Left ventricle myocardium inferior (tissue), 1 donor: ENCODE measurements at regions not wholly inside any gene's neighbourhood (a gene's known extent, or its start where the extent isn't known, plus 50 kb on each side); places are given as distances from the start of the nearest gene placed in this dataset.

Experiments used
- DNase-seq: peaks from one replicate; pipeline ENCODE4 v3.0.0-alpha.2; 2020
- H3K27ac ChIP-seq: fragments of 200-600 bp; replicated peaks from 2 replicates; pipeline ENCODE4 v1.8.0; 2021
- H3K27me3 ChIP-seq: fragments of 200-600 bp; 2 replicates; pipeline ENCODE4 v1.8.0; 2021; ENCODE audit warnings: low read depth
- H3K36me3 ChIP-seq: fragments of 200-600 bp; 2 replicates; pipeline ENCODE4 v1.8.0; 2021
- H3K4me1 ChIP-seq: fragments of 200-600 bp; 2 replicates; pipeline ENCODE4 v1.8.0; 2021
- H3K4me3 ChIP-seq: fragments of 200-600 bp; 2 replicates; pipeline ENCODE4 v1.8.0; 2021; ENCODE audit warnings: mild to moderate bottlenecking, moderate library complexity
- H3K9me3 ChIP-seq: fragments of 200-600 bp; replicated peaks from 2 replicates; pipeline ENCODE4 v1.8.0; 2021
- CTCF ChIP-seq: fragments of 200-600 bp; IDR thresholded peaks from 2 replicates; pipeline ENCODE4 v1.8.0; 2021; ENCODE audit warnings: antibody characterized with exemption, mild to moderate bottlenecking, borderline replicate concordance
- intact Hi-C: fragments of 100-400 bp; cut with micrococcal nuclease; formaldehyde crosslinking; loops from one replicate; pipeline ENCODE4 v1.11.0; 2022
- donor health status: DM: no; HTN: yes; CAD: no; lungs with severe emphysema.

- Histone ChIP-seq H3K36me3 (no peaks in the 10 kb centered on the region), H3K27ac (no peak overlapping the region), H3K4me3 (no peak overlapping the region), H3K4me1 (no peaks in the 10 kb centered on the region), H3K9me3 (peaks cover 13% of the 10 kb centered on the region), H3K27me3 (no peaks in the 10 kb centered on the region)
- TF ChIP-seq CTCF = no peak
- DNase-seq = no peak
- intact Hi-C loops = no loop called here
Measured at GRCh38 chr4:179124419-179124818, 1682.2 kb upstream of the AGA start.

- no peak for DNase-seq
- intact Hi-C loops = no loop called here
- Histone ChIP-seq H3K4me3 (no peak overlapping the region), H3K9me3 (peaks cover 13% of the 10 kb centered on the region), H3K36me3 (no peaks in the 10 kb centered on the region), H3K4me1 (no peaks in the 10 kb centered on the region), H3K27me3 (no peaks in the 10 kb centered on the region), H3K27ac (no peak overlapping the region)
- no peak for TF ChIP-seq CTCF
Measured at GRCh38 chr4:179124957-179125356, 1682.7 kb upstream of the AGA start.

GRCh38 chr4:179125870-179126269 lies 1683.6 kb upstream of the AGA start:
- no peak for TF ChIP-seq CTCF
- H3K27me3 ChIP-seq = no peaks in the 10 kb centered on the region
- intact Hi-C loops = no loop called here
- H3K36me3 ChIP-seq = no peaks in the 10 kb centered on the region
- no peaks in the 10 kb centered on the region for H3K4me1 ChIP-seq
- DNase-seq = no peak
- H3K27ac ChIP-seq = no peak overlapping the region
- H3K4me3 ChIP-seq = no peak overlapping the region
- peaks cover 13% of the 10 kb centered on the region for H3K9me3 ChIP-seq

GRCh38 chr4:179128299-179128698 lies 1686.1 kb upstream of the AGA start:
- Histone ChIP-seq H3K9me3 (peaks cover 13% of the 10 kb centered on the region), H3K4me1 (no peaks in the 10 kb centered on the region), H3K36me3 (no peaks in the 10 kb centered on the region), H3K27ac (no peak overlapping the region), H3K27me3 (no peaks in the 10 kb centered on the region), H3K4me3 (no peak overlapping the region)
- intact Hi-C loops = no loop called here
- TF ChIP-seq CTCF = no peak
- DNase-seq = no peak

- Histone ChIP-seq H3K36me3 (no peaks in the 10 kb centered on the region), H3K27ac (no peak overlapping the region), H3K4me3 (no peak overlapping the region), H3K4me1 (no peaks in the 10 kb centered on the region), H3K27me3 (no peaks in the 10 kb centered on the region), H3K9me3 (peaks cover 6% of the 10 kb centered on the region)
- TF ChIP-seq CTCF = no peak
- no peak for DNase-seq
- intact Hi-C loops = no loop called here
Measured at GRCh38 chr4:179130122-179130714, 1688.0 kb upstream of the AGA start.
